PC-9 (cell line): ENCODE measurements at regions not wholly inside any gene's neighbourhood (a gene's known extent, or its start where the extent isn't known, plus 50 kb on each side); places are given as distances from the start of the nearest gene placed in this dataset.

ENCODE experiments used
- EZH2 ChIP-seq: fragments of 200-600 bp; sonication (generic); IDR thresholded peaks from 2 replicates; pipeline ENCODE4 v1.8.0; 2017; ENCODE audit warnings: antibody characterized with exemption, low read depth
- TF ChIP-seq, protein P1 (sequence below): fragments of 200-600 bp; sonication (generic); conservative IDR thresholded peaks from 2 replicates; pipeline ENCODE4 v1.6.1; 2017; ENCODE audit warnings: mixed run types, antibody characterized with exemption, mild to moderate bottlenecking, moderate library complexity

- TF ChIP-seq, protein P1, sequence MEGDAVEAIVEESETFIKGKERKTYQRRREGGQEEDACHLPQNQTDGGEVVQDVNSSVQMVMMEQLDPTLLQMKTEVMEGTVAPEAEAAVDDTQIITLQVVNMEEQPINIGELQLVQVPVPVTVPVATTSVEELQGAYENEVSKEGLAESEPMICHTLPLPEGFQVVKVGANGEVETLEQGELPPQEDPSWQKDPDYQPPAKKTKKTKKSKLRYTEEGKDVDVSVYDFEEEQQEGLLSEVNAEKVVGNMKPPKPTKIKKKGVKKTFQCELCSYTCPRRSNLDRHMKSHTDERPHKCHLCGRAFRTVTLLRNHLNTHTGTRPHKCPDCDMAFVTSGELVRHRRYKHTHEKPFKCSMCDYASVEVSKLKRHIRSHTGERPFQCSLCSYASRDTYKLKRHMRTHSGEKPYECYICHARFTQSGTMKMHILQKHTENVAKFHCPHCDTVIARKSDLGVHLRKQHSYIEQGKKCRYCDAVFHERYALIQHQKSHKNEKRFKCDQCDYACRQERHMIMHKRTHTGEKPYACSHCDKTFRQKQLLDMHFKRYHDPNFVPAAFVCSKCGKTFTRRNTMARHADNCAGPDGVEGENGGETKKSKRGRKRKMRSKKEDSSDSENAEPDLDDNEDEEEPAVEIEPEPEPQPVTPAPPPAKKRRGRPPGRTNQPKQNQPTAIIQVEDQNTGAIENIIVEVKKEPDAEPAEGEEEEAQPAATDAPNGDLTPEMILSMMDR: no peak
- TF ChIP-seq EZH2: no peak
These were observed 117.9 kb upstream of the MAP1LC3B2 start for GRCh38 chr12:116441292-116441691.
